Psoas muscle (tissue), 7 donors: ENCODE measurements at regions not wholly inside any gene's neighbourhood (a gene's known extent, or its start where the extent isn't known, plus 50 kb on each side); places are given as distances from the start of the nearest gene placed in this dataset.
"Not testable (repeated sequence)": the region's sequence is repeated elsewhere in the genome, so short reads cannot be mapped to it uniquely, and the experiment has no call there.

ENCODE experiments used
- ATAC-seq, 4 donors: fragments of 200-7000 bp; cut with Tn5 transposase; one replicate each; pipeline ENCODE4 v1.9.1; 2020; ENCODE audit warnings: moderate library complexity in 3 of 4, mild to moderate bottlenecking in 2 of 4
- DNase-seq, 2 donors: peaks; one replicate each; pipeline ENCODE4 v3.0.0-alpha.2; 2020
- H3K27ac ChIP-seq: fragments of 200-600 bp; one replicate; pipeline ENCODE4 v1.8.0; 2022
- H3K27me3 ChIP-seq, 3 donors: fragments of 200-600 bp in 1 of 3; one replicate each; pipeline versions ENCODE4 v1.6.1 to v1.8.0; 2013 to 2022; ENCODE audit warnings: low read length in 2 of 3, mild to moderate bottlenecking in 2 of 3, moderate library complexity in 1 of 3; ENCODE audit not compliant: insufficient read depth in 3 of 3
- H3K36me3 ChIP-seq, 2 donors: fragments of 200-600 bp in 1 of 2; one replicate each; pipeline versions ENCODE4 v1.6.1 to v1.8.0; 2013 to 2022; ENCODE audit warnings: low read depth in 1 of 2, mild to moderate bottlenecking in 1 of 2, moderate library complexity in 1 of 2; ENCODE audit not compliant: insufficient read depth in 1 of 2
- H3K4me1 ChIP-seq: fragments of 200-600 bp; one replicate; pipeline ENCODE4 v1.8.0; 2022
- H3K4me3 ChIP-seq: fragments of 200-600 bp; one replicate; pipeline ENCODE4 v1.8.0; 2022; ENCODE audit warnings: mild to moderate bottlenecking
- H3K9me3 ChIP-seq: fragments of 200-600 bp; one replicate; pipeline ENCODE4 v1.8.0; 2022
- WGBS, 3 donors: extraction: QIAGEN DNeasy Blood & Tissue Kit; methylation state at CpG; one replicate each; pipeline versions ENCODE4 v1.1.6 to v1.1.7; 2013; 5-methylcytosine and 5-hydroxymethylcytosine counted together
- intact Hi-C, 2 donors: fragments of 100-400 bp; cut with DNase I; formaldehyde crosslinking; loops; one replicate each; pipeline versions ENCODE4 v1.11.0 to v1.14.2; 2022
- TF ChIP-seq, protein P1 (sequence below): fragments of 200-600 bp; IDR thresholded peaks from one replicate; pipeline ENCODE4 v1.8.0; 2022; ENCODE audit warnings: antibody characterized with exemption
- donor health status: healthy with polysubstance abuse.
- donor health status: DM: no; HTN: no; CAD: no; lungs with moderate emphysema.
- donor health status: Bipolar disorder and iron deficiency.
- donor health status: healthy.
- donor health status: DM: yes; HTN: yes; CAD: no.
- donor health status: DM: no; HTN: no; CAD: no.
- donor health status: DM: yes; HTN: yes; CAD: no.

- 32 to 55% (median 37%) methylated on average over 1 of the region's 1 CpG for WGBS, 3 donors
Observed at GRCh38 chr6:95877480-95877879, 138.3 kb upstream of the FUT9 start.

DNA sequence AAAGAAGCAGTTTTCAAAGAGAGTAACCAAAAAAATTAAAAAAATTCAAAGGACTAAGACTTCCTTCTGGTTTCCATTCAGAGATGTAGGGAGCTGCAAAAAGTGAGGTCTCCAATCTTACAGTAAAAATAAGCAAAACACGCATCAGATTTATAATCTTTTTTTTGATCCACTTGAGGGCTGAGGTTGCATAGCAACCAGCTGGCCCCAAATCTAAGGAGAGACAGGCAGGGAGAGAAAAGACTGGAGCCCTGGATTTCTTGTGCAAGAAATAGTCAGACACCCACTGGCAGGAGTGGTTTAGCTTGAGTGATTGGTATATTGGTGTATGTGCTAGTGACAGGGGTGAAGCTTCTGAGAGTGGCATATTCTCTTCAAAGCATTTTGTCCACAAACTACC lies 135.9 kb upstream of the FUT9 start:
- DNase-seq (no peak), ATAC-seq (no peak)
- H3K27ac ChIP-seq: no peak overlapping the region
- H3K4me3 ChIP-seq: no peak overlapping the region
- 63 to 78% (median 68%) methylated on average over 1 of the region's 1 CpG for WGBS, 3 donors
- no peaks in the 10 kb centered on the region for H3K9me3 ChIP-seq
- no peaks in the 10 kb centered on the region for H3K27me3 ChIP-seq
- no peaks in the 10 kb centered on the region for H3K36me3 ChIP-seq
- H3K4me1 ChIP-seq: no peaks in the 10 kb centered on the region
- intact Hi-C loops: no loop called here
- TF ChIP-seq, protein P1, sequence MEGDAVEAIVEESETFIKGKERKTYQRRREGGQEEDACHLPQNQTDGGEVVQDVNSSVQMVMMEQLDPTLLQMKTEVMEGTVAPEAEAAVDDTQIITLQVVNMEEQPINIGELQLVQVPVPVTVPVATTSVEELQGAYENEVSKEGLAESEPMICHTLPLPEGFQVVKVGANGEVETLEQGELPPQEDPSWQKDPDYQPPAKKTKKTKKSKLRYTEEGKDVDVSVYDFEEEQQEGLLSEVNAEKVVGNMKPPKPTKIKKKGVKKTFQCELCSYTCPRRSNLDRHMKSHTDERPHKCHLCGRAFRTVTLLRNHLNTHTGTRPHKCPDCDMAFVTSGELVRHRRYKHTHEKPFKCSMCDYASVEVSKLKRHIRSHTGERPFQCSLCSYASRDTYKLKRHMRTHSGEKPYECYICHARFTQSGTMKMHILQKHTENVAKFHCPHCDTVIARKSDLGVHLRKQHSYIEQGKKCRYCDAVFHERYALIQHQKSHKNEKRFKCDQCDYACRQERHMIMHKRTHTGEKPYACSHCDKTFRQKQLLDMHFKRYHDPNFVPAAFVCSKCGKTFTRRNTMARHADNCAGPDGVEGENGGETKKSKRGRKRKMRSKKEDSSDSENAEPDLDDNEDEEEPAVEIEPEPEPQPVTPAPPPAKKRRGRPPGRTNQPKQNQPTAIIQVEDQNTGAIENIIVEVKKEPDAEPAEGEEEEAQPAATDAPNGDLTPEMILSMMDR: no peak

More at GRCh38 chr6:95877480-95877879, 138.3 kb upstream of the FUT9 start:
- ATAC-seq (no peak), DNase-seq (no peak)
- Histone ChIP-seq H3K4me3 (no peak overlapping the region), H3K27ac (no peak overlapping the region), H3K4me1 (no peaks in the 10 kb centered on the region), H3K27me3 (no peaks in the 10 kb centered on the region), H3K9me3 (no peaks in the 10 kb centered on the region), H3K36me3 (no peaks in the 10 kb centered on the region)
- intact Hi-C loops: no loop called here
- TF ChIP-seq, protein P1: no peak

DNA sequence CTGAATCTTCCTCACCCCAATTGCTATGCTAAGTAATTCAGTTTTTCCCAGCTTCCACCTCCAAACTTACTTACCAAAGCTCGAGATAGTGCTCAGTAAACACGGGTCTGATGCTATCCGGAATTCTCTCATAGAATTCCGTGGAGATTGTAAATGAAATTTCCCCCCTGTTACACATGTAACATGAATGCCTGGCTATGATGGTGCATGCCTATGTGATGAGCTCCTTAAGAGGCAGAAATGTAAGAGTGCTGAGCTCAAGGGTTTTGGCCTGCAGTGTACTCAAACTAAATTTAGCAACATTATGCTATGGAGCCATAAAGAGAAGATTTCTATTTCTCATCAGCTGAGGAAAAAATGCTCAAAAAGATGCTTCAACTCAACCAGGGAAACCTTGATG lies 133.4 kb upstream of the FUT9 start:
- intact Hi-C loops: no loop called here
- TF ChIP-seq, protein P1: no peak
- H3K4me1 ChIP-seq: no peaks in the 10 kb centered on the region
- H3K27ac ChIP-seq: no peak overlapping the region
- DNase-seq: no peak
- H3K27me3 ChIP-seq: no peaks in the 10 kb centered on the region
- H3K4me3 ChIP-seq: no peak overlapping the region
- 71 to 83% (median 73%) methylated on average over 4 of the region's 4 CpGs for WGBS, 3 donors
- no peaks in the 10 kb centered on the region for H3K9me3 ChIP-seq
- H3K36me3 ChIP-seq: no peaks in the 10 kb centered on the region
- ATAC-seq: no peak

GRCh38 chr6:95888711-95889110 lies 127.1 kb upstream of the FUT9 start:
- DNase-seq, H3K4me3 ChIP-seq, H3K36me3 ChIP-seq, ATAC-seq, H3K27ac ChIP-seq, H3K27me3 ChIP-seq, intact Hi-C loops, H3K4me1 ChIP-seq, H3K9me3 ChIP-seq: not testable (repeated sequence)
- WGBS, 3 donors: 75 to 86% (median 75%) methylated on average over 2 of the region's 2 CpGs

DNA sequence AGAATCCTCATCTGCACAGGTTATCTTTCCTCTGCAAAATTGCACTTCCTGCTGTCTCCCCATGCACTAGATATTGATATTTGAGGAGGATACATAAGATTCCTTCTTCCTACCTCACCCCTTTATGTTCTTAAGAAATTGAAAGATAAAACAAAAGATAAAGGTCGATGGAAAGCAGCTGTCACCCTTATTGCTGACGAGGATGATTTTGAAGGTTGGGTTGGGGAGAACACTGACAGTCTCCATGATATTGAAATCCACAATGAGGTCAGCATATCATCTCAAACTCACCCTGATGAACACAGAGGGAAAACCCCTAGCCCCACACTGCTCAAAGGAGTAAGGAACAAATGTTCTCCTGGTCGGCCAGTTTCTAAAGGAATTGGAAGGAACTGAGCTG lies 110.6 kb upstream of the FUT9 start:
- no peaks in the 10 kb centered on the region for H3K27me3 ChIP-seq
- no peaks in the 10 kb centered on the region for H3K36me3 ChIP-seq
- intact Hi-C loops: no loop called here
- TF ChIP-seq, protein P1: no peak
- ATAC-seq: no peak
- H3K9me3 ChIP-seq: peaks cover 5% of the 10 kb centered on the region
- H3K4me3 ChIP-seq: no peak overlapping the region
- H3K27ac ChIP-seq: no peak overlapping the region
- H3K4me1 ChIP-seq: no peaks in the 10 kb centered on the region
- no peak for DNase-seq
- 56 to 74% (median 62%) methylated on average over 3 of the region's 3 CpGs for WGBS, 3 donors
